ENCODE measurements at regions not wholly inside any gene's neighbourhood (a gene's known extent, or its start where the extent isn't known, plus 50 kb on each side); places are given as distances from the start of the nearest gene placed in this dataset.

- no peak overlapping the region for H3K4me3 ChIP-seq (ENCODE audit: low read length)
- no peak for DNase-seq (ENCODE audit: low read depth)
- TF ChIP-seq CTCF (conservative IDR thresholded peaks at IDR 0.05; ENCODE audit: low read depth, low read length) = no peak
These were observed 640.7 kb upstream of the MKI67 start for GRCh38 chr10:128766915-128767314.

GRCh38 chr10:128774979-128775378 is 648.8 kb upstream of the MKI67 start:
- no peak overlapping the region for H3K4me3 ChIP-seq (ENCODE audit: low read length)
- no peak for DNase-seq (ENCODE audit: low read depth)
- no peak for TF ChIP-seq CTCF (conservative IDR thresholded peaks at IDR 0.05; ENCODE audit: low read depth, low read length)

- DNase-seq (ENCODE audit: low read depth) = no peak
- H3K4me3 ChIP-seq (ENCODE audit: low read length) = no peak overlapping the region
- TF ChIP-seq CTCF (conservative IDR thresholded peaks at IDR 0.05; ENCODE audit: low read depth, low read length) = no peak
These were observed 649.5 kb upstream of the MKI67 start for GRCh38 chr10:128775743-128776142.

- no peak overlapping the region for H3K4me3 ChIP-seq (ENCODE audit: low read length)
- DNase-seq (ENCODE audit: low read depth) = no peak
- TF ChIP-seq CTCF (conservative IDR thresholded peaks at IDR 0.05; ENCODE audit: low read depth, low read length) = no peak
These were observed 650.5 kb upstream of the MKI67 start for GRCh38 chr10:128776673-128777252.

GRCh38 chr10:128777342-128777741 is 651.1 kb upstream of the MKI67 start:
- TF ChIP-seq CTCF (conservative IDR thresholded peaks at IDR 0.05; ENCODE audit: low read depth, low read length) = no peak
- DNase-seq (ENCODE audit: low read depth) = no peak
- H3K4me3 ChIP-seq (ENCODE audit: low read length) = no peak overlapping the region

GRCh38 chr10:128779416-128779815 is 653.2 kb upstream of the MKI67 start:
- TF ChIP-seq CTCF (conservative IDR thresholded peaks at IDR 0.05; ENCODE audit: low read depth, low read length) = no peak
- H3K4me3 ChIP-seq (ENCODE audit: low read length) = no peak overlapping the region
- no peak for DNase-seq (ENCODE audit: low read depth)

GRCh38 chr10:128780156-128780761 is 654.0 kb upstream of the MKI67 start:
- no peak for TF ChIP-seq CTCF (conservative IDR thresholded peaks at IDR 0.05; ENCODE audit: low read depth, low read length)
- DNase-seq (ENCODE audit: low read depth) = no peak
- H3K4me3 ChIP-seq (ENCODE audit: low read length) = no peak overlapping the region
